ENCODE measurements at regions not wholly inside any gene's neighbourhood (a gene's known extent, or its start where the extent isn't known, plus 50 kb on each side); places are given as distances from the start of the nearest gene placed in this dataset.

- no peak for TF ChIP-seq PATZ1 (CRISPR knock-in tag; IDR thresholded peaks at IDR 0.05; ENCODE audit: borderline replicate concordance)
- no peak for TF ChIP-seq POU6F1 (CRISPR knock-in tag; IDR thresholded peaks at IDR 0.05; ENCODE audit: borderline replicate concordance, low read depth)
- no peak for TF ChIP-seq OSR1 (CRISPR knock-in tag; IDR thresholded peaks at IDR 0.05)
- no peak for TF ChIP-seq CSDC2 (CRISPR knock-in tag; IDR thresholded peaks at IDR 0.05)
- TF ChIP-seq TCF4 (CRISPR knock-in tag; IDR thresholded peaks at IDR 0.05; ENCODE audit: borderline replicate concordance): no peak
- TF ChIP-seq CSRNP3 (CRISPR knock-in tag; IDR thresholded peaks at IDR 0.05): no peak
- ATAC-seq: no peak
These were observed 631.6 kb upstream of the EPHA6 start for GRCh38 chr3:96182756-96183155.

GRCh38 chr3:96183871-96184270 is 630.5 kb upstream of the EPHA6 start:
- ATAC-seq: no peak
- TF ChIP-seq OSR1 (CRISPR knock-in tag; IDR thresholded peaks at IDR 0.05) (no peak), RARB (CRISPR knock-in tag; IDR thresholded peaks at IDR 0.05) (no peak), CSRNP3 (CRISPR knock-in tag; IDR thresholded peaks at IDR 0.05) (no peak)

- ATAC-seq: no peak
- TF ChIP-seq PPARA (CRISPR knock-in tag; IDR thresholded peaks at IDR 0.05; ENCODE audit: borderline replicate concordance) (no peak), CSDC2 (CRISPR knock-in tag; IDR thresholded peaks at IDR 0.05) (no peak), ARNTL (CRISPR knock-in tag; IDR thresholded peaks at IDR 0.05; ENCODE audit: borderline replicate concordance, low read depth) (no peak), OSR1 (CRISPR knock-in tag; IDR thresholded peaks at IDR 0.05) (no peak), SNAI2 (CRISPR knock-in tag; IDR thresholded peaks at IDR 0.05) (no peak), ZNF70 (CRISPR knock-in tag; IDR thresholded peaks at IDR 0.05) (no peak), ISL1 (CRISPR knock-in tag; IDR thresholded peaks at IDR 0.05) (no peak), TOX (CRISPR knock-in tag; IDR thresholded peaks at IDR 0.05; ENCODE audit: borderline replicate concordance) (no peak), RARB (CRISPR knock-in tag; IDR thresholded peaks at IDR 0.05) (no peak), ZNF565 (CRISPR knock-in tag; conservative IDR thresholded peaks at IDR 0.05; ENCODE audit: low read depth) (no peak), ZFP3 (CRISPR knock-in tag; IDR thresholded peaks at IDR 0.05) (no peak), BACH2 (CRISPR knock-in tag; IDR thresholded peaks at IDR 0.05; ENCODE audit: borderline replicate concordance) (no peak), POU6F1 (CRISPR knock-in tag; IDR thresholded peaks at IDR 0.05; ENCODE audit: borderline replicate concordance, low read depth) (no peak), ZNF8 (CRISPR knock-in tag; IDR thresholded peaks at IDR 0.05) (no peak), ZC3H10 (CRISPR knock-in tag; IDR thresholded peaks at IDR 0.05) (no peak)
These were observed 624.3 kb upstream of the EPHA6 start for GRCh38 chr3:96190024-96190616.

GRCh38 chr3:96192966-96193550 is 621.3 kb upstream of the EPHA6 start:
- TF ChIP-seq ESRRG (CRISPR knock-in tag; IDR thresholded peaks at IDR 0.05) (no peak), ARNTL (CRISPR knock-in tag; IDR thresholded peaks at IDR 0.05; ENCODE audit: borderline replicate concordance, low read depth) (no peak), ZNF70 (CRISPR knock-in tag; IDR thresholded peaks at IDR 0.05) (no peak), GLIS3 (CRISPR knock-in tag; IDR thresholded peaks at IDR 0.05) (no peak), ZC3H10 (CRISPR knock-in tag; IDR thresholded peaks at IDR 0.05) (no peak), TOX (CRISPR knock-in tag; IDR thresholded peaks at IDR 0.05; ENCODE audit: borderline replicate concordance) (no peak), ZNF565 (CRISPR knock-in tag; conservative IDR thresholded peaks at IDR 0.05; ENCODE audit: low read depth) (no peak), PPARA (CRISPR knock-in tag; IDR thresholded peaks at IDR 0.05; ENCODE audit: borderline replicate concordance) (no peak), BACH2 (CRISPR knock-in tag; IDR thresholded peaks at IDR 0.05; ENCODE audit: borderline replicate concordance) (no peak)
- ATAC-seq: no peak
